Fibroblast of skin of scalp (primary cell): ENCODE measurements at regions not wholly inside any gene's neighbourhood (a gene's known extent, or its start where the extent isn't known, plus 50 kb on each side); places are given as distances from the start of the nearest gene placed in this dataset.

Experiments
- DNase-seq: peaks from one replicate; pipeline ENCODE4 v3.0.0-alpha.2; 2013

DNA sequence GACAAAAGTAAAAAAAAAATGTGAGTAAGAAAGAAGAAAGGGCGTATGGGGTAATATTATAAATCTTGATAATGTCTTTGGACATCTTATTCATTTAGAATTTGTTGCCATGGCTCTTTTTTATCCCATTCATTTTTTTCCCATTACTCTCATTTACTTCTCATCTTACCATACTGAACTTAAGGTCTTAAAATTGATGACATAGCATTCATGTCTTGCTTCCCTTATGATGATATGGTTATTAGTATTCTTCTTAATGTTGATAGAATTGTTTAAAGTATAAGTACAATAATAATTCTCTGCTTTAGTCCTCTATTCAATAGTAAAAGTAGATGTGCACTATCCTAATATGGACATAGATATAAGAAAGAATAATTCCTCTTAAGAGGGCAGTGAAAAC is 204.1 kb upstream of the KLF12 start:
- DNase-seq, result no peak

GRCh38 chr13:74336546-74336945 is 202.3 kb upstream of the KLF12 start:
- no peak for DNase-seq

GRCh38 chr13:74335370-74335769 is 201.2 kb upstream of the KLF12 start:
- DNase-seq, result no peak

DNA sequence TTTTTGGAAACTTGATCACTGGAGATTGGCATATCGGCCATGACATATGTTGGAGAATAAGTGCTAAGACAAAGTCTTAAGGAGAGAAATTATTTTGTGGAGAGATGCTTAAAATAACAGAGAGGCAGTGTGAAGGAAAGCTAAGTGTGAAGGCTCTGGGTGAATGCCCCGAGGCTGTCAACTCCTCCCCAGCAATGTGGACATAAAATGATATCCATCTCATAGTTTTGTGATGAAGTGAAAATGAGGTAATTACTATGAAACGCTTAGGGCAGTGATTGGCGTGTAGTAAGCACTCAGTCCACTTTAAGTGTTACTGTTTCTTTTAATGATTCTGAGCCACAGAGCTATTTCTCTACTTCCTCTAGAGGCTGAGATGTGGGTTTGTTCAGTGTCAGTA is 195.8 kb upstream of the KLF12 start:
- no peak for DNase-seq

- DNase-seq, result peak; percentile 83
Measured at GRCh38 chr13:74325106-74325505, 190.9 kb upstream of the KLF12 start.

GRCh38 chr13:74324338-74324737 is 190.1 kb upstream of the KLF12 start:
- no peak for DNase-seq

GRCh38 chr13:74322562-74322961 is 188.4 kb upstream of the KLF12 start:
- DNase-seq, result no peak

DNA sequence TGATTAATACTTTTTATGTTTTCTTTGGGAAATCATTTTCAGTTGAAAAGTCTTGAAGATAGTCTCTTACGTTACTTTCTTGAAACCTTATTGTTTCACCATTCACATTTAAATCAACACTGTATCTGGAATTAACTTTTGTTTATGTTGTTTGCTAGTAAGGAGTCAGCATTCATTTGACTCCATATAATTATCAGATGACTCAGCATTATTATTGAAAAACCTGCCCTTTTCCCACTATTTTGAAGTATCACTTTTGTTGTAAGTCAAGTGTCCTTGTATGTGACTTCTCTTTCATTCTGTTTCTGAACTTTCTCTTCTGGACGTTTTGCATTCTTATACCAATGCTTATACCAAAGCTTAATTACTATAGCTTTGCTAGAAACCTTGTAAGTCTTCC is 186.1 kb upstream of the KLF12 start:
- no peak for DNase-seq

DNA sequence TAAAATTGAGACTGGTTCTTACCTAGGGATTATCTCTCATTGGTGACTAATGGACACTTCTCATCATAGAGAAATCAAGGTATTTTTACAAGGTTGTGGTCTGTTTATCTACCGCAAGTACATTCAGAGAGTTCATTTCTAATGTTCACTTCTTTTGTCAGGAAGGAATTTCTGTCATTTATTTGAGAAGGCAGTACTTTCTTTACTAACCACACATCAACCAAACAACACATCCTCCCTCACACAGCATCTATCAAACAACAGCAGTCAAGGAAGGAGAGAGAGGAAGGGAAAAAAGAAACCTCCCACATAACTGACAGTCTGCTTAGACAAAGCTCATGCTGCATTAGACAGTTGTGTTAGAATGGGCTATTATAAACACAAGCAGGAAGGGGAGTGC is 182.3 kb upstream of the KLF12 start:
- no peak for DNase-seq

DNA sequence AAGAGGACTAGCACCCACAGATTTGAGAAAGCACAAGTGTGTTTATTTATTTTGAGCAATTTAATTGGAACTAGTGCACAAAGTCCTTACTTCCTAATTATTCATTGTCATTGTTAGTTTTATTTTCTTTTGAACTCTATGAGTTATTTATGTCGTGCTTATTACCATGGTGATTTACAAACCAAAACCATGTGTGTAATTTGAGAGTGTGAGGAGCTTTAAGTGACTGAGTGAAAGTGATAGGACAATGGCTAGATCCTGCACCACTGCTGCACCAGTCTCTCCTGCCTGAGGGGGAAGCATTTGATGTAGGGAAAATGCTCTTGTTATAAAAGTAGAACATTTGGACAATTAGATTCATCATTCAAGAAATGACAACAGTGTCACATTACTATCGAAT is 172.3 kb upstream of the KLF12 start:
- peak; percentile 64 for DNase-seq

- DNase-seq, result no peak
Measured at GRCh38 chr13:74305876-74306275, 171.7 kb upstream of the KLF12 start.

DNA sequence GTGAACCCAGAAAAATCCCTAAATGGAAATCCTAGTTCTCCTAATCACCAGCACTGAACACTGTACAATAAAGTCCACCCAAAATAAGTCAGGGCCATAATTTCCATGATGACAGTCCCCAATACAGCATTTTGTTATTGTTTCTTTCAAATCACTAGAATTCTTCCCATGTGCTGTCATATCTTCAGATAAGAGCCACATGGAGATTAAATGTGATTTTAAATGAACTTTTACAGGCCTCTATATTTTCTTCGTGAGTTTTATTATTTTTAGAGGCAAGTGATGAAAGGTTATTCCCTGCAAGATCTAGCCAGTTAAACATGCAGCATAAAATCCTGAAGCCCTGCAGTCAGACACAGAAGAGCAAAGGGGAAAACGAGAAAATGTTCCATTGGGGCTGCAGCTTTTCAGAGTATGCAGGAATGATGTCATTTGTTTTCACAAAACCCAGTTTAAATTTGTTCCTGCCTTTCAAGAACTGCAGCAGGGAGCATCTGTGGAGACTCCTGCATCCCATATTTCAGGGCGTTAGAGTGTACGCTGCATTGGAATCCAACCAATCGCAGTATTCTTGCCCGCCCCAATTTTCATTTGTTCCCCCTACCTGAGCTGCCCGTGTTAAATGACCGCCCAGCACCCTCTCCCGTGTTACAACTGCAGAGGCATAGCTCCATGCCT is 167.2 kb upstream of the KLF12 start:
- DNase-seq, result peak; percentile 72

DNA sequence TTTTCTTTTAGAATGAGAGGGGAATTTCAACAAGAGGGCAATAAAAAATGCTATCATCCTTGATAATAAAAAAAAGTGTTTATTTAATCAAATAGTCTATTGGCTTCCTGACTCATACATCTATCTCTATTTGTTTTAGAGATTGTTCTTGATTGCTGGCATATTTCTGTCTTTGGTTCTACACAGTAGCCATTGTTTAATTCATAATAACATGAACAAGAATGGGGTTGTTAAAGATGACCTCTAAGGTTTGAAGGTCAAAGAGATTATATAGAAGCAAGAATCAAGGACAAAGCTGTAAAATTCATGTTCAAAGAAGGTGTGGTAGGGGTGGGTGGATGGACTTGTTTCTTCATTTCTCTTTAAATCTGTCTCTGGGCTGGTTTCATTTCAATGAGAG is 166.0 kb upstream of the KLF12 start:
- no peak for DNase-seq

- DNase-seq, result no peak
Measured at GRCh38 chr13:74299721-74300120, 165.5 kb upstream of the KLF12 start.

DNA sequence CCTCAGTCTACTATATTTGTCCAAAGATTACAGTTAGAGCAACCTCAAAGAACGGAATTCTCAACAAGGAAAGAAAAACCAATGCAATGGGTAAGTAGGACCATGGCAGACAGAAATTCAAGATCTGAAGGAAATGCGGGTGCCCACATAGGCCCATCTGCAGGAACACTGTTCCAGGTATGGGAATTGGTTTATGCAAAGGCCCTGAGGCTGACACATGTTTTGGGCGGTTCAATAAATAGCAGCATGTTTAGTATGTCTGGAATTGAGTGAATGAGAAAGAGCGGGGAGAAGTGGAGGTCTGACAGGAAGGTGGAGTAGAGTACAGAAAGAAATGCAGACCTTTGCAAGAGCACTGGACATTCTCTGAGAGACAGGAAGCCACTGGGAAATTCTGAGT is 164.7 kb upstream of the KLF12 start:
- no peak for DNase-seq

- DNase-seq, result peak; percentile 82
Measured at GRCh38 chr13:74289861-74290773, 155.9 kb upstream of the KLF12 start.

DNA sequence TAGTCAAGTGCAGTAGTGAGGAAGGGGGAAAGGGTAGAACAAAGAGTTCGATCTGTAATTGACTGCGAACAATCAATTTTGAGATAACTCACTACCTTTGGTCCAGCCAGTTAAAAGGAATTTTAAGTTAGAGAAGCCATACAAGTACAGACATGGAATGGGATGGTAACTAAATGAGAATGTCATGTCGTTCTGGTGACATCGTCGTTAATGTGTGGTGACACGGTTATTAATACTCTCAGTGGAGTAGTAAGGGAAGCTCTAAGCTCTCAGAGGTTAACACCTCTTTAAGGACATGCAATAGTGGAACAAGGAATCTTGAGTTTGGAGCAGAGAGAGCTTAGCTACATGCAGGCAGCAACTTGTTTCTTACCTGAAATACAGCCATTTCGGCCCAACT is 154.9 kb upstream of the KLF12 start:
- no peak for DNase-seq

GRCh38 chr13:74288361-74288911 is 154.2 kb upstream of the KLF12 start:
- no peak for DNase-seq

DNA sequence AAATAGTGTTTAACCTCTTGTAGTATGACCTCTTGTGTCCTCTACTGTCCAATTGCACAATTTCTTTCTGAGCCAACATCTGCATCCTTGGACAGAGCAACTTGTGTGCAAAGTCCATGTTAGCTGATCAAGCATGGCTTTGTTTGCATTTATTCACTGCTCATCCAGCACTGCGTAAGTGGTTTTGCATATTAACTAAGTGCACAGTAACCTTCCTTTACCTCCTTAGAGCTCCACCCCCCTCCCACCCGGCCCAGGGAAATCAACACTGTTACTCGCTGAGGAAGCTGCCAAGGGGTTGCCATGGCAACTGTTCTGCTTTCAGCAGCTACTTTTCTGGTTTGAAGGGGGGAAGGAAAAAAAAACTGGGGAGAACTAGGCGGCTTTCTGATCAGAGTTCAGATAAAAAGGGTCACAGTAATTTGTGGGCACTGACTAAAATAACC is 153.5 kb upstream of the KLF12 start:
- peak; percentile 72 for DNase-seq

GRCh38 chr13:74280795-74281490 is 146.7 kb upstream of the KLF12 start:
- no peak for DNase-seq

GRCh38 chr13:74280093-74280794 is 146.0 kb upstream of the KLF12 start:
- no peak for DNase-seq

GRCh38 chr13:74278901-74279300 is 144.7 kb upstream of the KLF12 start:
- no peak for DNase-seq
